H9 (cell line): ENCODE measurements at regions not wholly inside any gene's neighbourhood (a gene's known extent, or its start where the extent isn't known, plus 50 kb on each side); places are given as distances from the start of the nearest gene placed in this dataset.

Experiments
- DNase-seq: peaks from one replicate; pipeline ENCODE4 v3.0.0-alpha.2; 2017
- H2AFZ ChIP-seq: one replicate; pipeline ENCODE4 v1.6.1; 2013; ENCODE audit warnings: mild to moderate bottlenecking, low read length, control low read depth, moderate library complexity
- H2AK5ac ChIP-seq: 2 replicates; pipeline ENCODE4 v1.6.1; 2013; ENCODE audit warnings: low read length, control low read depth, mixed read lengths; ENCODE audit not compliant: insufficient read length
- H2BK120ac ChIP-seq: one replicate; pipeline ENCODE4 v1.6.1; 2013; ENCODE audit warnings: low read depth, mild to moderate bottlenecking, low read length, control low read depth, inconsistent platforms; ENCODE audit not compliant: poor library complexity, severe bottlenecking
- H2BK12ac ChIP-seq: 2 replicates; pipeline ENCODE4 v1.6.1; 2013; ENCODE audit warnings: low read length, control low read depth, mixed read lengths, low read depth; ENCODE audit not compliant: insufficient read length
- H2BK15ac ChIP-seq: 2 replicates; pipeline ENCODE4 v1.6.1; 2013; ENCODE audit warnings: low read depth, low read length, control low read depth
- H2BK20ac ChIP-seq: one replicate; pipeline ENCODE4 v1.6.1; 2013; ENCODE audit warnings: low read depth, mild to moderate bottlenecking, low read length, control low read depth, inconsistent platforms; ENCODE audit not compliant: poor library complexity, severe bottlenecking
- H2BK5ac ChIP-seq: 2 replicates; pipeline ENCODE4 v1.6.1; 2013; ENCODE audit warnings: low read length, control low read depth, mixed read lengths; ENCODE audit not compliant: insufficient read length
- H3K14ac ChIP-seq: 2 replicates; pipeline ENCODE4 v1.6.1; 2013; ENCODE audit warnings: low read length, control low read depth; ENCODE audit not compliant: insufficient read depth
- H3K18ac ChIP-seq: 2 replicates; pipeline ENCODE4 v1.6.1; 2013; ENCODE audit warnings: low read depth, mild to moderate bottlenecking, mixed read lengths, low read length, control low read depth; ENCODE audit not compliant: insufficient read length
- H3K23ac ChIP-seq: 2 replicates; pipeline ENCODE4 v1.6.1; 2013; ENCODE audit warnings: low read length, control low read depth, mixed read lengths, low read depth; ENCODE audit not compliant: insufficient read length
- H3K23me2 ChIP-seq: 2 replicates; pipeline ENCODE4 v1.6.1; 2013; ENCODE audit warnings: low read depth, mild to moderate bottlenecking, mixed read lengths, low read length, control low read depth; ENCODE audit not compliant: insufficient read length, poor library complexity, severe bottlenecking
- H3K27ac ChIP-seq: 2 replicates; pipeline ENCODE4 v1.5.1; 2013; ENCODE audit warnings: low read length, control low read depth, mixed read lengths, low read depth; ENCODE audit not compliant: insufficient read length
- H3K27me3 ChIP-seq: 2 replicates; pipeline ENCODE4 v1.6.1; 2013; ENCODE audit warnings: low read length, control low read depth, inconsistent platforms; ENCODE audit not compliant: insufficient read depth
- H3K4ac ChIP-seq: 2 replicates; pipeline ENCODE4 v1.6.1; 2013; ENCODE audit warnings: low read depth, mild to moderate bottlenecking, control low read depth, inconsistent platforms, low read length, moderate library complexity
- H3K4me1 ChIP-seq: 2 replicates; pipeline ENCODE4 v1.6.1; 2013; ENCODE audit warnings: low read length, control low read depth, inconsistent platforms; ENCODE audit not compliant: insufficient read depth
- H3K4me2 ChIP-seq: 2 replicates; pipeline ENCODE4 v1.6.1; 2013; ENCODE audit warnings: low read length, control low read depth, mixed read lengths; ENCODE audit not compliant: insufficient read length, insufficient read depth
- H3K56ac ChIP-seq: 2 replicates; pipeline ENCODE4 v1.6.1; 2013; ENCODE audit warnings: low read depth, mild to moderate bottlenecking, mixed read lengths, low read length, control low read depth; ENCODE audit not compliant: insufficient read length
- H3K79me1 ChIP-seq: 2 replicates; pipeline ENCODE4 v1.6.1; 2013; ENCODE audit warnings: low read depth, mild to moderate bottlenecking, moderate library complexity, low read length, control low read depth, inconsistent platforms; ENCODE audit not compliant: insufficient read depth, poor library complexity, severe bottlenecking
- H3K79me2 ChIP-seq: 2 replicates; pipeline ENCODE4 v1.6.1; 2013; ENCODE audit warnings: low read length, control low read depth, inconsistent platforms; ENCODE audit not compliant: insufficient read depth
- H3K9ac ChIP-seq: 2 replicates; pipeline ENCODE4 v1.6.1; 2013; ENCODE audit warnings: low read length, control low read depth, mixed read lengths; ENCODE audit not compliant: insufficient read length; ENCODE audit errors: extremely low read depth
- H3K9me3 ChIP-seq: one replicate; pipeline ENCODE4 v1.6.1; 2013; ENCODE audit warnings: low read depth, low read length, inconsistent platforms; ENCODE audit not compliant: control insufficient read depth
- H3T11ph ChIP-seq: one replicate; pipeline ENCODE4 v1.6.1; 2013; ENCODE audit warnings: mild to moderate bottlenecking, low read length, control low read depth, inconsistent platforms
- H4K20me1 ChIP-seq: one replicate; pipeline ENCODE4 v1.6.1; 2013; ENCODE audit not compliant: control insufficient read depth, insufficient read length, insufficient read depth
- H4K5ac ChIP-seq: 2 replicates; pipeline ENCODE4 v1.6.1; 2013; ENCODE audit warnings: low read depth, mild to moderate bottlenecking, mixed read lengths, low read length, control low read depth; ENCODE audit not compliant: insufficient read length
- H4K8ac ChIP-seq: replicated peaks from 2 replicates; pipeline ENCODE4 v1.6.1; 2013; ENCODE audit warnings: low read length, control low read depth, mixed read lengths, low read depth; ENCODE audit not compliant: insufficient read length
- H4K91ac ChIP-seq: 2 replicates; pipeline ENCODE4 v1.6.1; 2013; ENCODE audit warnings: low read depth, mild to moderate bottlenecking, moderate library complexity, mixed read lengths, low read length, control low read depth; ENCODE audit not compliant: insufficient read length
- H3K27ac Mint-ChIP-seq, 3 experiments: 2 replicates in 2 of 3; 3 replicates in 1 of 3; pipeline ENCODE4 v1.8.0; 2020 to 2021; ENCODE audit warnings: mixed read lengths in 3 of 3, mild to moderate bottlenecking in 1 of 3, moderate library complexity in 1 of 3
- H3K27me3 Mint-ChIP-seq: 2 replicates; pipeline ENCODE4 v1.8.0; 2021; ENCODE audit warnings: low read depth, mild to moderate bottlenecking, moderate library complexity, mixed read lengths
- H3K36me3 Mint-ChIP-seq, 3 experiments: 2 replicates in 2 of 3; 3 replicates in 1 of 3; pipeline ENCODE4 v1.8.0; 2020 to 2021; ENCODE audit warnings: low read depth in 3 of 3, mixed read lengths in 3 of 3; ENCODE audit not compliant: insufficient read depth in 1 of 3
- H3K4me1 Mint-ChIP-seq, 2 experiments: 2 replicates each; pipeline ENCODE4 v1.8.0; 2020; ENCODE audit warnings: mixed read lengths in 2 of 2
- H3K4me3 Mint-ChIP-seq, 2 experiments: 2 replicates in 1 of 2; 3 replicates in 1 of 2; pipeline ENCODE4 v1.8.0; 2020 to 2021; ENCODE audit warnings: mild to moderate bottlenecking in 2 of 2, mixed read lengths in 2 of 2, moderate library complexity in 1 of 2
- H3K9me3 Mint-ChIP-seq, 2 experiments: 2 replicates in 1 of 2; 3 replicates in 1 of 2; pipeline ENCODE4 v1.8.0; 2020; ENCODE audit warnings: mild to moderate bottlenecking in 2 of 2, mixed read lengths in 2 of 2, moderate library complexity in 1 of 2
- CTCF ChIP-seq: fragments of 200-600 bp; sonication (generic); conservative IDR thresholded peaks from 3 replicates; pipeline ENCODE4 v1.8.0; 2021; ENCODE audit warnings: antibody characterized with exemption, mild to moderate bottlenecking
- WGBS: extraction: QIAGEN DNeasy Blood & Tissue Kit; methylation state at CpG from one replicate; pipeline ENCODE4 v1.1.7; 2013; ENCODE audit warnings: missing lambda C conversion rate, low lambda C conversion rate, mixed read lengths; ENCODE audit not compliant: insufficient read length; ENCODE audit errors: extremely low coverage; 5-methylcytosine and 5-hydroxymethylcytosine counted together

GRCh38 chr7:131943646-131944045, 387.2 kb upstream of the PODXL start:
- H2AFZ ChIP-seq, result no peak overlapping the region
- H3K27me3 Mint-ChIP-seq, result peaks cover 56% of the 10 kb centered on the region
- no peak overlapping the region for H2BK12ac ChIP-seq
- no peaks in the 10 kb centered on the region; the same call in 1 of the 2 replicates for H3K27me3 ChIP-seq
- H3K79me1 ChIP-seq, result no peaks in the 10 kb centered on the region
- H3K23me2 ChIP-seq, result no peaks in the 10 kb centered on the region
- H3T11ph ChIP-seq, result no peak overlapping the region
- no peak overlapping the region for H3K18ac ChIP-seq
- no peak overlapping the region for H2AK5ac ChIP-seq
- H3K9me3 Mint-ChIP-seq, result peaks cover 7% of the 10 kb centered on the region in 2 experiments; a peak in 3 of 5 replicates
- H3K9me3 ChIP-seq, result no peaks in the 10 kb centered on the region
- H2BK15ac ChIP-seq, result no peak overlapping the region
- no peak overlapping the region for H3K4me2 ChIP-seq
- H3K27ac ChIP-seq, result no peak overlapping the region
- DNase-seq, result no peak
- no peak for TF ChIP-seq CTCF
- H3K79me2 ChIP-seq, result no peaks in the 10 kb centered on the region
- no peaks in the 10 kb centered on the region for H3K4me1 ChIP-seq
- H4K8ac ChIP-seq, result no peak overlapping the region
- no peak overlapping the region for H2BK120ac ChIP-seq
- H3K56ac ChIP-seq, result no peak overlapping the region
- H3K36me3 Mint-ChIP-seq, result peaks cover 0 to 5% (median 0%) of the 10 kb centered on the region in 3 experiments; a peak in 1 of 7 replicates
- no peaks in the 10 kb centered on the region for H4K20me1 ChIP-seq
- peaks cover 9 to 12% of the 10 kb centered on the region in 2 experiments for H3K4me1 Mint-ChIP-seq
- no peak overlapping the region for H2BK5ac ChIP-seq
- no peak overlapping the region for H3K23ac ChIP-seq
- H3K14ac ChIP-seq, result no peak overlapping the region
- no CpG with 5 or more reads among the region's 7 CpGs for WGBS
- H3K27ac Mint-ChIP-seq, result 0 out of 7 replicates have a peak overlapping the region, but pooled peaks of 1 of the 3 experiments have one; percentile 59
- H3K4me3 Mint-ChIP-seq, result no peak overlapping the region
- H2BK20ac ChIP-seq, result no peak overlapping the region
- no peak overlapping the region for H4K91ac ChIP-seq
- no peak overlapping the region for H3K4ac ChIP-seq
- H4K5ac ChIP-seq, result no peak overlapping the region
- H3K9ac ChIP-seq, result no peak overlapping the region
